GM12878 (cell line): ENCODE measurements at regions not wholly inside any gene's neighbourhood (a gene's known extent, or its start where the extent isn't known, plus 50 kb on each side); places are given as distances from the start of the nearest gene placed in this dataset.

ENCODE experiments used
- BACH1 ChIP-seq: fragments of 450-650 bp; IDR thresholded peaks from 2 replicates; pipeline ENCODE4 v1.6.1; 2017; ENCODE audit warnings: mild to moderate bottlenecking, borderline replicate concordance
- CBFB ChIP-seq: IDR thresholded peaks from 2 replicates; pipeline ENCODE4 v1.6.1; 2016; ENCODE audit warnings: antibody characterized with exemption, low read depth
- CREB1 ChIP-seq: IDR thresholded peaks from 2 replicates; pipeline ENCODE4 v1.6.1; 2012; ENCODE audit warnings: low read depth, mild to moderate bottlenecking, inconsistent platforms
- CREM ChIP-seq: IDR thresholded peaks from 2 replicates; pipeline ENCODE4 v1.6.1; 2014; ENCODE audit warnings: antibody characterized with exemption, low read depth
- EZH2 ChIP-seq: IDR thresholded peaks from 2 replicates; pipeline ENCODE4 v1.6.1; 2012; ENCODE audit warnings: low read depth, mild to moderate bottlenecking, control low read depth, inconsistent platforms, low read length, borderline replicate concordance; ENCODE audit not compliant: control insufficient read depth
- FOXK2 ChIP-seq: fragments of 450-650 bp; IDR thresholded peaks from 2 replicates; pipeline ENCODE4 v1.6.1; 2017; ENCODE audit warnings: mild to moderate bottlenecking, moderate library complexity
- IKZF2 ChIP-seq, 2 experiments: fragments of 450-650 bp; IDR thresholded peaks; 2 replicates each; pipeline ENCODE4 v1.6.1; 2017; ENCODE audit warnings: mild to moderate bottlenecking in 2 of 2, moderate library complexity in 2 of 2
- KAT2A ChIP-seq: conservative IDR thresholded peaks from 2 replicates; pipeline ENCODE4 v1.6.1; 2011; ENCODE audit warnings: low read depth, low read length; ENCODE audit not compliant: control insufficient read depth
- MLLT1 ChIP-seq: fragments of 450-650 bp; IDR thresholded peaks from 2 replicates; pipeline ENCODE4 v1.6.1; 2016; ENCODE audit warnings: mild to moderate bottlenecking
- NFXL1 ChIP-seq: fragments of 450-650 bp; IDR thresholded peaks from 2 replicates; pipeline ENCODE4 v1.6.1; 2017; ENCODE audit warnings: antibody characterized with exemption, mild to moderate bottlenecking, borderline replicate concordance
- POLR2AphosphoS5 ChIP-seq: IDR thresholded peaks from 2 replicates; pipeline ENCODE4 v1.6.1; 2011; ENCODE audit warnings: mild to moderate bottlenecking, low read length, inconsistent platforms
- RUNX3 ChIP-seq: IDR thresholded peaks from 2 replicates; pipeline ENCODE4 v1.6.1; 2012; ENCODE audit warnings: low read length, inconsistent platforms
- SMAD5 ChIP-seq: IDR thresholded peaks from 2 replicates; pipeline ENCODE4 v1.6.1; 2016; ENCODE audit warnings: antibody characterized with exemption, low read depth
- SP1 ChIP-seq: IDR thresholded peaks from one replicate; pipeline ENCODE4 v1.6.1; 2011; ENCODE audit warnings: low read depth, low read length
- SREBF1 ChIP-seq: IDR thresholded peaks from 2 replicates; pipeline ENCODE4 v1.6.1; 2012; ENCODE audit warnings: mild to moderate bottlenecking, low read length
- SREBF2 ChIP-seq: IDR thresholded peaks from 2 replicates; pipeline ENCODE4 v1.6.1; 2012; ENCODE audit warnings: mild to moderate bottlenecking, low read length
- STAT3 ChIP-seq: IDR thresholded peaks from 2 replicates; pipeline ENCODE4 v1.6.1; 2011; ENCODE audit warnings: low read depth, low read length, improper control_type of control experiment
- TAF1 ChIP-seq: IDR thresholded peaks from 2 replicates; pipeline ENCODE4 v1.6.1; 2011; ENCODE audit warnings: mild to moderate bottlenecking, low read depth, low read length, borderline replicate concordance
- TBL1XR1 ChIP-seq: IDR thresholded peaks from 2 replicates; pipeline ENCODE4 v1.6.1; 2012; ENCODE audit warnings: low read depth, low read length, improper control_type of control experiment
- TCF12 ChIP-seq: IDR thresholded peaks from 2 replicates; pipeline ENCODE4 v1.6.1; 2011; ENCODE audit warnings: low read depth, mild to moderate bottlenecking, low read length
- ZSCAN29 ChIP-seq: fragments of 450-650 bp; IDR thresholded peaks from 2 replicates; pipeline ENCODE4 v1.6.1; 2017; ENCODE audit warnings: mild to moderate bottlenecking, moderate library complexity
- TF ChIP-seq, protein P1 (sequence below): fragments of 450-650 bp; IDR thresholded peaks from 2 replicates; pipeline ENCODE4 v1.6.1; 2016; ENCODE audit warnings: mild to moderate bottlenecking, moderate library complexity, borderline replicate concordance
- TF ChIP-seq, protein P2 (sequence below): fragments of 450-650 bp; IDR thresholded peaks from 2 replicates; pipeline ENCODE4 v1.6.1; 2017; ENCODE audit warnings: low read depth, mild to moderate bottlenecking, moderate library complexity
- TF ChIP-seq, protein P3 (sequence below): fragments of 450-650 bp; IDR thresholded peaks from 2 replicates; pipeline ENCODE4 v1.6.1; 2018; ENCODE audit warnings: mild to moderate bottlenecking, low read depth, moderate library complexity; ENCODE audit not compliant: partially characterized antibody

DNA sequence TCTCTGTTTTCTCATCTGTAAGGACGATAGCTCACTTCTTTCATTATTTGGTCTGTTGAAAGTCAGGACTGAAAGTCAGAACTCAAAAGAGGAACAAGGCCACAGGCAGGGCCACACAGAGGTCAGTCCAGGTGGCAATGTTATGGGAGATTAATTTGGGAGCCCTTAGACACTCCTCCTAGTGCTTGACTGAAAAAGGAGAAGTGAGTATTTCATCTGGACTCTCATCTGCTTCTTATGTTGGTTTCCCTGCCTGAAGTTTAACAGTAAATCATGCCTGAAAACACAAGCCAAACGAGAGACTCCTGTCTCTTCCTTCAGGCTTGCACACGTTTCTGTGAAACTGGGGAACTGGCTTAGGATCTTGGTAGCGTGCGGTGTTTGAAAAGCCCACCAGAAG, 248.5 kb downstream of the BUB3 start (continued):
- TF ChIP-seq, protein P1, sequence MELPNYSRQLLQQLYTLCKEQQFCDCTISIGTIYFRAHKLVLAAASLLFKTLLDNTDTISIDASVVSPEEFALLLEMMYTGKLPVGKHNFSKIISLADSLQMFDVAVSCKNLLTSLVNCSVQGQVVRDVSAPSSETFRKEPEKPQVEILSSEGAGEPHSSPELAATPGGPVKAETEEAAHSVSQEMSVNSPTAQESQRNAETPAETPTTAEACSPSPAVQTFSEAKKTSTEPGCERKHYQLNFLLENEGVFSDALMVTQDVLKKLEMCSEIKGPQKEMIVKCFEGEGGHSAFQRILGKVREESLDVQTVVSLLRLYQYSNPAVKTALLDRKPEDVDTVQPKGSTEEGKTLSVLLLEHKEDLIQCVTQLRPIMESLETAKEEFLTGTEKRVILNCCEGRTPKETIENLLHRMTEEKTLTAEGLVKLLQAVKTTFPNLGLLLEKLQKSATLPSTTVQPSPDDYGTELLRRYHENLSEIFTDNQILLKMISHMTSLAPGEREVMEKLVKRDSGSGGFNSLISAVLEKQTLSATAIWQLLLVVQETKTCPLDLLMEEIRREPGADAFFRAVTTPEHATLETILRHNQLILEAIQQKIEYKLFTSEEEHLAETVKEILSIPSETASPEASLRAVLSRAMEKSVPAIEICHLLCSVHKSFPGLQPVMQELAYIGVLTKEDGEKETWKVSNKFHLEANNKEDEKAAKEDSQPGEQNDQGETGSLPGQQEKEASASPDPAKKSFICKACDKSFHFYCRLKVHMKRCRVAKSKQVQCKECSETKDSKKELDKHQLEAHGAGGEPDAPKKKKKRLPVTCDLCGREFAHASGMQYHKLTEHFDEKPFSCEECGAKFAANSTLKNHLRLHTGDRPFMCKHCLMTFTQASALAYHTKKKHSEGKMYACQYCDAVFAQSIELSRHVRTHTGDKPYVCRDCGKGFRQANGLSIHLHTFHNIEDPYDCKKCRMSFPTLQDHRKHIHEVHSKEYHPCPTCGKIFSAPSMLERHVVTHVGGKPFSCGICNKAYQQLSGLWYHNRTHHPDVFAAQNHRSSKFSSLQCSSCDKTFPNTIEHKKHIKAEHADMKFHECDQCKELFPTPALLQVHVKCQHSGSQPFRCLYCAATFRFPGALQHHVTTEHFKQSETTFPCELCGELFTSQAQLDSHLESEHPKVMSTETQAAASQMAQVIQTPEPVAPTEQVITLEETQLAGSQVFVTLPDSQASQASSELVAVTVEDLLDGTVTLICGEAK, result no peak
- TF ChIP-seq TCF12 (peak; percentile 96), RUNX3 (no peak), MLLT1 (peak; percentile 55; the same call in 1 of the 2 replicates), POLR2AphosphoS5 (peak; percentile 48; the same call in 1 of the 2 replicates), SREBF2 (no peak), SP1 (peak; percentile 40), TAF1 (peak; percentile 57; the same call in 1 of the 2 replicates), STAT3 (peak; percentile 68; the same call in 1 of the 2 replicates), EZH2 (no peak), ZSCAN29 (peak; percentile 64; the same call in 1 of the 2 replicates), KAT2A (no peak), TBL1XR1 (peak; percentile 95), CREM (peak; percentile 68; the same call in 1 of the 2 replicates), FOXK2 (no peak), NFXL1 (no peak), SMAD5 (no peak), IKZF2 (IDR thresholded peaks at IDR 0.05) (peak; percentile 100), CREB1 (no peak), SREBF1 (no peak), CBFB (0 out of 2 replicates have a peak, but pooled peaks have one; percentile 47), BACH1 (peak; percentile 68; the same call in 1 of the 2 replicates)
- TF ChIP-seq, protein P2, sequence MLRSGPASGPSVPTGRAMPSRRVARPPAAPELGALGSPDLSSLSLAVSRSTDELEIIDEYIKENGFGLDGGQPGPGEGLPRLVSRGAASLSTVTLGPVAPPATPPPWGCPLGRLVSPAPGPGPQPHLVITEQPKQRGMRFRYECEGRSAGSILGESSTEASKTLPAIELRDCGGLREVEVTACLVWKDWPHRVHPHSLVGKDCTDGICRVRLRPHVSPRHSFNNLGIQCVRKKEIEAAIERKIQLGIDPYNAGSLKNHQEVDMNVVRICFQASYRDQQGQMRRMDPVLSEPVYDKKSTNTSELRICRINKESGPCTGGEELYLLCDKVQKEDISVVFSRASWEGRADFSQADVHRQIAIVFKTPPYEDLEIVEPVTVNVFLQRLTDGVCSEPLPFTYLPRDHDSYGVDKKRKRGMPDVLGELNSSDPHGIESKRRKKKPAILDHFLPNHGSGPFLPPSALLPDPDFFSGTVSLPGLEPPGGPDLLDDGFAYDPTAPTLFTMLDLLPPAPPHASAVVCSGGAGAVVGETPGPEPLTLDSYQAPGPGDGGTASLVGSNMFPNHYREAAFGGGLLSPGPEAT, result peak; percentile 98
- TF ChIP-seq, protein P3, sequence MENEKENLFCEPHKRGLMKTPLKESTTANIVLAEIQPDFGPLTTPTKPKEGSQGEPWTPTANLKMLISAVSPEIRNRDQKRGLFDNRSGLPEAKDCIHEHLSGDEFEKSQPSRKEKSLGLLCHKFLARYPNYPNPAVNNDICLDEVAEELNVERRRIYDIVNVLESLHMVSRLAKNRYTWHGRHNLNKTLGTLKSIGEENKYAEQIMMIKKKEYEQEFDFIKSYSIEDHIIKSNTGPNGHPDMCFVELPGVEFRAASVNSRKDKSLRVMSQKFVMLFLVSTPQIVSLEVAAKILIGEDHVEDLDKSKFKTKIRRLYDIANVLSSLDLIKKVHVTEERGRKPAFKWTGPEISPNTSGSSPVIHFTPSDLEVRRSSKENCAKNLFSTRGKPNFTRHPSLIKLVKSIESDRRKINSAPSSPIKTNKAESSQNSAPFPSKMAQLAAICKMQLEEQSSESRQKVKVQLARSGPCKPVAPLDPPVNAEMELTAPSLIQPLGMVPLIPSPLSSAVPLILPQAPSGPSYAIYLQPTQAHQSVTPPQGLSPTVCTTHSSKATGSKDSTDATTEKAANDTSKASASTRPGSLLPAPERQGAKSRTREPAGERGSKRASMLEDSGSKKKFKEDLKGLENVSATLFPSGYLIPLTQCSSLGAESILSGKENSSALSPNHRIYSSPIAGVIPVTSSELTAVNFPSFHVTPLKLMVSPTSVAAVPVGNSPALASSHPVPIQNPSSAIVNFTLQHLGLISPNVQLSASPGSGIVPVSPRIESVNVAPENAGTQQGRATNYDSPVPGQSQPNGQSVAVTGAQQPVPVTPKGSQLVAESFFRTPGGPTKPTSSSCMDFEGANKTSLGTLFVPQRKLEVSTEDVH, result no peak
